Lung (tissue), 11 donors: ENCODE measurements at regions not wholly inside any gene's neighbourhood (a gene's known extent, or its start where the extent isn't known, plus 50 kb on each side); places are given as distances from the start of the nearest gene placed in this dataset.

Experiments
- ATAC-seq: fragments of 200-7000 bp; cut with Tn5 transposase; one replicate; pipeline ENCODE4 v1.9.1; 2020; ENCODE audit warnings: moderate number of reproducible peaks; ENCODE audit not compliant: insufficient read depth, low FRiP score
- DNase-seq, 3 donors: peaks; one replicate each; pipeline ENCODE4 v3.0.0-alpha.2; 2013 to 2017
- H3K27ac ChIP-seq, 2 donors: one replicate each; pipeline ENCODE4 v1.5.1; 2013; ENCODE audit warnings: mild to moderate bottlenecking in 2 of 2, moderate library complexity in 2 of 2, control low read depth in 1 of 2, inconsistent platforms in 1 of 2, low read depth in 1 of 2, low read length in 1 of 2
- H3K27me3 ChIP-seq, 3 donors: one replicate each; pipeline ENCODE4 v1.5.1; 2013; ENCODE audit warnings: low read length in 2 of 3; ENCODE audit not compliant: control insufficient read depth in 3 of 3, insufficient read depth in 3 of 3
- H3K36me3 ChIP-seq, 4 donors: one replicate each; pipeline ENCODE4 v1.5.1; 2013; ENCODE audit warnings: low read length in 4 of 4, mild to moderate bottlenecking in 1 of 4, moderate library complexity in 1 of 4; ENCODE audit not compliant: control insufficient read depth in 4 of 4, insufficient read depth in 4 of 4
- H3K4me1 ChIP-seq, 5 donors: one replicate each; pipeline ENCODE4 v1.5.1; 2013; ENCODE audit warnings: low read length in 5 of 5, mild to moderate bottlenecking in 2 of 5, moderate library complexity in 1 of 5; ENCODE audit not compliant: control insufficient read depth in 5 of 5, insufficient read depth in 5 of 5
- H3K4me3 ChIP-seq: one replicate; pipeline ENCODE4 v1.5.1; 2013; ENCODE audit warnings: mild to moderate bottlenecking, control low read depth, moderate library complexity
- H3K9ac ChIP-seq, 2 donors: one replicate each; pipeline ENCODE4 v1.5.1; 2013; ENCODE audit warnings: low read length in 2 of 2, control low read depth in 1 of 2; ENCODE audit not compliant: insufficient read depth in 1 of 2
- H3K9me3 ChIP-seq, 4 donors: one replicate each; pipeline ENCODE4 v1.5.1; 2013; ENCODE audit warnings: low read length in 3 of 4, mild to moderate bottlenecking in 1 of 4, moderate library complexity in 1 of 4; ENCODE audit not compliant: control insufficient read depth in 4 of 4, insufficient read depth in 3 of 4
- whole genome bisulfite sequencing, 2 donors: extraction: QIAGEN DNeasy Blood & Tissue Kit; methylation state at CpG; one replicate each; pipeline ENCODE4 v1.1.7; 2013; 5-methylcytosine and 5-hydroxymethylcytosine counted together
- TF ChIP-seq, protein P1 (sequence below): IDR thresholded peaks from 2 replicates; pipeline ENCODE4 v1.5.1; 2012; ENCODE audit warnings: mild to moderate bottlenecking; ENCODE audit errors: control extremely low read depth, extremely low read depth
- donor health status: control.
- donor health status: control.
- donor health status: Bipolar disorder and iron deficiency.
- donor health status: healthy.
- donor health status: DM: yes; HTN: yes; CAD: no.

DNA sequence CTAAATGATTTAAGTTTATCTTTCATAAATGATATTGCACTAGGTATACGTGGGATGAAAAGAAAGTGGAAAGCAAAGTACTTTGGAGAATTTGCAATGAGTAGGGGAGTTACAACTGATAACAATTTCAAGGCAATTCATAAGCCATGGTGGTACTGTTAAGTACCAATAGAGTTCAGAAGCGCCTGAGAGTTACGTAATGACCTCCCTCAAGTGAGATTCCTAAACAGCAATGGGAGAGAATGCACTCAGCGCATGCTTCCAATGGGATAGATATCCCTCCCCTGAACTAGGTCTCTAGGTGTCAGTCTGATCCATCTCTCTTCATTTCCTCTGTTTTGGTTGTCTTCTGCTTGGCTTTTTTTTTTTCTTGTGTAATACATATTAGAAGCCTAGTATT, 249.3 kb downstream of the NNT start:
- peaks cover 0 to 47% (median 3%) of the 10 kb centered on the region in 5 donors for H3K4me1 ChIP-seq
- no peak for DNase-seq
- no peaks in the 10 kb centered on the region for H3K27me3 ChIP-seq
- no peak overlapping the region for H3K9ac ChIP-seq
- ATAC-seq, result no peak
- no peaks in the 10 kb centered on the region for H3K36me3 ChIP-seq
- no peak overlapping the region for H3K27ac ChIP-seq
- TF ChIP-seq, protein P1, sequence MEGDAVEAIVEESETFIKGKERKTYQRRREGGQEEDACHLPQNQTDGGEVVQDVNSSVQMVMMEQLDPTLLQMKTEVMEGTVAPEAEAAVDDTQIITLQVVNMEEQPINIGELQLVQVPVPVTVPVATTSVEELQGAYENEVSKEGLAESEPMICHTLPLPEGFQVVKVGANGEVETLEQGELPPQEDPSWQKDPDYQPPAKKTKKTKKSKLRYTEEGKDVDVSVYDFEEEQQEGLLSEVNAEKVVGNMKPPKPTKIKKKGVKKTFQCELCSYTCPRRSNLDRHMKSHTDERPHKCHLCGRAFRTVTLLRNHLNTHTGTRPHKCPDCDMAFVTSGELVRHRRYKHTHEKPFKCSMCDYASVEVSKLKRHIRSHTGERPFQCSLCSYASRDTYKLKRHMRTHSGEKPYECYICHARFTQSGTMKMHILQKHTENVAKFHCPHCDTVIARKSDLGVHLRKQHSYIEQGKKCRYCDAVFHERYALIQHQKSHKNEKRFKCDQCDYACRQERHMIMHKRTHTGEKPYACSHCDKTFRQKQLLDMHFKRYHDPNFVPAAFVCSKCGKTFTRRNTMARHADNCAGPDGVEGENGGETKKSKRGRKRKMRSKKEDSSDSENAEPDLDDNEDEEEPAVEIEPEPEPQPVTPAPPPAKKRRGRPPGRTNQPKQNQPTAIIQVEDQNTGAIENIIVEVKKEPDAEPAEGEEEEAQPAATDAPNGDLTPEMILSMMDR, result no peak
- no peaks in the 10 kb centered on the region for H3K9me3 ChIP-seq
- 78 to 82% methylated on average over 4 of the region's 4 CpGs for WGBS, 2 donors
- no peak overlapping the region for H3K4me3 ChIP-seq

DNA sequence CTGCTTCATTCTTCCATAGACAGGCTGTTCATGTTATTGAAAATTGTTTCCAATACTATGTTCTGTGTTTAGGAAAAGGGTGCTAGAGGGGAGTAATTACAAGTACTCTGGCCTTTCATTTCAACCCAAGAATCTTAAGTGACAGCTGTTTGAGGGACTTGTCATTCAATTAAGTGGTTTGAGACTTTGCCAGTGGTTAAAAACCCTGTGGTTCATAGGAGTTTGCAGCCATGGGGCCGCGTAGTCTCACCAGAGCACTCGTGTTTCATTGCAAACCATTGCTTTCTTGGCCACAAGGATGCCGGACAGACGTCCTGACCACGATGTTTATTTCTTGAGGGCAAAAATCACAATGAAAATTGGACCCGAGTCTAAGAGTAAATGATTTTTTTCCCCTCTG, 248.8 kb downstream of the NNT start:
- TF ChIP-seq, protein P1, result no peak
- H3K4me3 ChIP-seq, result no peak overlapping the region
- 79 to 82% methylated on average over 7 of the region's 7 CpGs for WGBS, 2 donors

DNA sequence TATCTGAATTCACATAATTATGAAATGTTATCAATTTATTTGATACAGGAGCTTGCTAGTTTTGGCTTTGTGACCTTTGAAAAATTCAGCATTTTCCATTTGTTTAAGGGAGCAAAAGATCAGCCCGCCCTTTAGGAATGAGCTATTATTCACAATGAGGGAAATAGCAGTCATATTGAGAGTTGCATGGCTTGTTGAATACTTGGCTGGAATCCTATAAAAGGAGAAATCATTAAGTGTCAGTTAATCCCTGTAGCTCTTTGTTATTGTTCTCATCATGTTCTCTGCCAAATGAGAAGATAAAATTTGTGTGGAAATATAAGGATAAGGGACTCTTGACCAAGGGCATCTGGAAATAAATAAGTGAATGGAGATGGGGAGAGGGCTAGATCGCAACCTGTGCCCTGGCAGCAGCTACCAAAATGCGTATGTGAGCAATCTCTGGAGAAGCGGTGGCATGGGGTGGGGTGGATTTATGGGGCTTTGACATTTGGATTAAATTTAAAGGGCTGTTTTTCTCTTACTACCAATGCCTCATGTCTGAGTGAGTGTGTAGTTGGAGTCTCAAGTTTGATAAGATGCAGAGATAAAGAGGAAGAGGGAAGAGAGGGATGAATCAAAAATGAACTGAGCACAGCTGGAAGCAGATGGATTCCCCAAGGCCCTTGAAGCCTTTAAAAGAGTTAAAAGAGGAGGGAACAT, 237.6 kb downstream of the NNT start:
- Histone ChIP-seq H3K4me3 (no peak overlapping the region), H3K27me3 (no peaks in the 10 kb centered on the region), H3K4me1 (peaks cover 0 to 37% (median 0%) of the 10 kb centered on the region in 5 donors), H3K9me3 (no peaks in the 10 kb centered on the region), H3K27ac (no peak overlapping the region), H3K9ac (no peak overlapping the region), H3K36me3 (no peaks in the 10 kb centered on the region)
- TF ChIP-seq, protein P1, result no peak
- WGBS, 2 donors, result 73 to 78% methylated on average over 4 of the region's 4 CpGs
- ATAC-seq (no peak), DNase-seq (peak; percentile 92 to 98 (median 97))

More for the DNA sequence above, 248.8 kb downstream of the NNT start:
- Histone ChIP-seq H3K36me3 (no peaks in the 10 kb centered on the region), H3K9ac (no peak overlapping the region), H3K27ac (no peak overlapping the region), H3K27me3 (no peaks in the 10 kb centered on the region), H3K9me3 (no peaks in the 10 kb centered on the region), H3K4me1 (peaks cover 0 to 42% (median 3%) of the 10 kb centered on the region in 5 donors)
- ATAC-seq, result no peak
- DNase-seq, result no peak

DNA sequence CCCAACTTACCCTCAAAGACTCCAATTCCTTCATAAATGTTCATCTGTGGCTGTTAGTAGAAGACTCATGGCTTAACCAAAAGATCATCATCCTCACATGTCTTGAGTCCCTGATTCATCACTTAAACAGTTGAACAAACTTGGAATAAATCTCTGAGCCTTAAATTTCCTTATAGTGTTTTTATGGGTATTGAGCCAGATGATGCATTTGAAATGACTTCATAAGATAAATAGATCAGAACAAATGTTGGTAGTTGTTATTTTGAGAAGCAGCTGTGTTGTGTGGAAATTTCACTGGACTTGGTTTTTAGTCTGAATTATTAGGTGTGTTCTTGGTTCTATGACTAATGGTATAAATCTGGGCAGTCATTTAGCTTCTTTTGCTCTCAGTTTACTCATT, 236.2 kb downstream of the NNT start:
- no peaks in the 10 kb centered on the region for H3K27me3 ChIP-seq
- TF ChIP-seq, protein P1, result no peak
- no peaks in the 10 kb centered on the region for H3K36me3 ChIP-seq
- no peak overlapping the region for H3K27ac ChIP-seq
- peaks cover 0 to 45% (median 0%) of the 10 kb centered on the region in 5 donors for H3K4me1 ChIP-seq
- DNase-seq (peak in 1 of 3 donors; percentile 26), ATAC-seq (no peak)
- H3K9ac ChIP-seq, result no peak overlapping the region
- H3K9me3 ChIP-seq, result no peaks in the 10 kb centered on the region
- no peak overlapping the region for H3K4me3 ChIP-seq
